Naive thymus-derived CD4-positive, alpha-beta T cell (primary cell): ENCODE measurements at regions not wholly inside any gene's neighbourhood (a gene's known extent, or its start where the extent isn't known, plus 50 kb on each side); places are given as distances from the start of the nearest gene placed in this dataset.

Source experiments
- ATAC-seq: fragments of 150-1000 bp; cut with Tn5 transposase; 2 replicates; pipeline ENCODE4 v1.10.0; 2021; ENCODE audit warnings: mild to moderate bottlenecking, moderate library complexity
- CTCF ChIA-PET: fragments of 350-600 bp; sonication (Branson Sonifier 250); formaldehyde crosslinking; loops from one replicate; lab custom pipeline; 2021; ENCODE audit warnings: antibody characterized with exemption; lab: Charles Lee
- POLR2A ChIA-PET: fragments of 350-600 bp; sonication (Branson Sonifier 250); formaldehyde crosslinking; loops from one replicate; lab custom pipeline; 2021; ENCODE audit warnings: antibody characterized with exemption, inconsistent platforms; lab: Charles Lee
- DNase-seq, 9 donors: peaks; one replicate each; pipeline versions ENCODE4 v3.0.0 to v3.0.0-alpha.2; 2020 to 2022; ENCODE audit warnings: mixed read lengths in 1 of 9
- H3K27ac ChIP-seq: one replicate; pipeline ENCODE4 v1.7.0; 2013; ENCODE audit warnings: mild to moderate bottlenecking, low read depth, low read length, moderate library complexity
- H3K27me3 ChIP-seq, 2 donors: one replicate each; pipeline ENCODE4 v1.7.0; 2013; ENCODE audit warnings: low read length in 2 of 2, mild to moderate bottlenecking in 2 of 2, moderate library complexity in 2 of 2; ENCODE audit not compliant: control insufficient read depth in 2 of 2, insufficient read depth in 2 of 2
- H3K36me3 ChIP-seq, 3 experiments: 1 replicate in 2 of 3; 2 replicates in 1 of 3; pipeline ENCODE4 v1.7.0; 2013; ENCODE audit warnings: low read length in 3 of 3, mild to moderate bottlenecking in 3 of 3, moderate library complexity in 1 of 3; ENCODE audit not compliant: insufficient read depth in 3 of 3, control insufficient read depth in 2 of 3
- H3K4me1 ChIP-seq, 2 donors: one replicate each; pipeline ENCODE4 v1.7.0; 2013; ENCODE audit warnings: low read length in 2 of 2, mild to moderate bottlenecking in 2 of 2, moderate library complexity in 1 of 2; ENCODE audit not compliant: control insufficient read depth in 2 of 2, insufficient read depth in 2 of 2
- H3K4me3 ChIP-seq: 2 replicates; pipeline ENCODE4 v1.7.0; 2013; ENCODE audit warnings: mild to moderate bottlenecking, low read length
- H3K9me3 ChIP-seq, 3 experiments: 1 replicate in 2 of 3; 2 replicates in 1 of 3; pipeline ENCODE4 v1.7.0; 2013; ENCODE audit warnings: low read length in 3 of 3; ENCODE audit not compliant: control insufficient read depth in 2 of 3
- H3K27ac Mint-ChIP-seq, 9 donors: one replicate each; pipeline ENCODE4 v1.8.0; 2020 to 2022; ENCODE audit warnings: mixed read lengths in 9 of 9, mild to moderate bottlenecking in 8 of 9, moderate library complexity in 5 of 9, inconsistent platforms in 2 of 9
- H3K27me3 Mint-ChIP-seq, 5 donors: one replicate each; pipeline ENCODE4 v1.8.0; 2021 to 2022; ENCODE audit warnings: mixed read lengths in 5 of 5, mild to moderate bottlenecking in 1 of 5
- H3K36me3 Mint-ChIP-seq, 5 donors: one replicate each; pipeline ENCODE4 v1.8.0; 2020 to 2022; ENCODE audit warnings: mixed read lengths in 5 of 5, mild to moderate bottlenecking in 3 of 5, inconsistent platforms in 1 of 5
- H3K4me1 Mint-ChIP-seq, 7 donors: one replicate each; pipeline ENCODE4 v1.8.0; 2020 to 2022; ENCODE audit warnings: mixed read lengths in 7 of 7, mild to moderate bottlenecking in 3 of 7, inconsistent platforms in 1 of 7
- H3K4me3 Mint-ChIP-seq, 10 donors: one replicate each; pipeline ENCODE4 v1.8.0; 2020 to 2022; ENCODE audit warnings: mild to moderate bottlenecking in 10 of 10, mixed read lengths in 10 of 10, moderate library complexity in 6 of 10, inconsistent platforms in 2 of 10
- H3K9me3 Mint-ChIP-seq, 11 donors: one replicate each; pipeline ENCODE4 v1.8.0; 2020 to 2022; ENCODE audit warnings: mixed read lengths in 11 of 11, mild to moderate bottlenecking in 4 of 11, inconsistent platforms in 1 of 11, moderate library complexity in 1 of 11
- intact Hi-C, 2 donors: fragments of 100-400 bp; cut with micrococcal nuclease; formaldehyde crosslinking; loops; one replicate each; pipeline ENCODE4 v1.15.1; 2023

DNA sequence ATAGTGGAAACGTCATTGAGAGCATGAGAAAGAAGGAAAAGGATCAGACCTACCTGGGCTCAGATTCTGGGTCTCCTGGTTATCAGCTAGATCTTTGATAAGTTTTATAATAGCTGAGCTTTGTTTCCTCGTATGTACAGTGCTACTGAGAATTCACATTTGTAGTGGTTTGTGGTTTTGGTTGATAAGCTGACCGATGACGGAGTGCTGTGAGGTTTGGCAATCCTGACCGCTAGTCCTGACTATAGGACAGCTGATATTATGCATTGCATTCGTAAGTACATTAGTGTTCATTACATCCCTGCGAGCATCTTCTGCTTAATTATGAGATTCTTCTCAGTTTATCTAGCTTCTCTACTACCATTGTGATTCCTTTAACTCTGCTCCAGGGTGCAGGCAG, 190.7 kb upstream of the SLC27A6 start:
- intact Hi-C loops: no loop called here
- Mint-ChIP-seq H3K9me3 (peaks cover 0 to 4% (median 0%) of the 10 kb centered on the region in 11 donors), H3K27me3 (peaks cover 0 to 23% (median 0%) of the 10 kb centered on the region in 5 donors), H3K36me3 (no peaks in the 10 kb centered on the region), H3K4me3 (no peak overlapping the region), H3K4me1 (peaks cover 0 to 18% (median 4%) of the 10 kb centered on the region in 7 donors), H3K27ac (no peak overlapping the region)
- no peaks in the 10 kb centered on the region for H3K9me3 ChIP-seq
- ChIA-PET CTCF (no interaction called here), POLR2A (no interaction called here)
- H3K27ac ChIP-seq: no peak overlapping the region
- ATAC-seq (no peak), DNase-seq (no peak)
- no peak overlapping the region for H3K4me3 ChIP-seq
- peaks cover 0 to 7% of the 10 kb centered on the region in 2 donors for H3K4me1 ChIP-seq
- no peaks in the 10 kb centered on the region for H3K27me3 ChIP-seq
- no peaks in the 10 kb centered on the region for H3K36me3 ChIP-seq

GRCh38 chr5:128775558-128775957, 189.7 kb upstream of the SLC27A6 start:
- no peaks in the 10 kb centered on the region for H3K36me3 ChIP-seq
- H3K9me3 ChIP-seq: no peaks in the 10 kb centered on the region
- no peak for DNase-seq
- no peaks in the 10 kb centered on the region for H3K27me3 ChIP-seq
- Mint-ChIP-seq H3K4me3 (no peak overlapping the region), H3K27me3 (peaks cover 0 to 23% (median 0%) of the 10 kb centered on the region in 5 donors), H3K9me3 (no peaks in the 10 kb centered on the region), H3K36me3 (no peaks in the 10 kb centered on the region), H3K4me1 (peaks cover 0 to 18% (median 4%) of the 10 kb centered on the region in 7 donors), H3K27ac (no peak overlapping the region)
- POLR2A ChIA-PET: no interaction called here
- intact Hi-C loops: no loop called here
- no peak for ATAC-seq
- H3K4me1 ChIP-seq: peaks cover 0 to 7% of the 10 kb centered on the region in 2 donors
- no peak overlapping the region for H3K27ac ChIP-seq
- CTCF ChIA-PET: no interaction called here
- no peak overlapping the region for H3K4me3 ChIP-seq

GRCh38 chr5:128777052-128777451, 188.2 kb upstream of the SLC27A6 start:
- peak overlapping the region in 1 of 9 donors; percentile 9 for H3K27ac Mint-ChIP-seq
- H3K4me1 ChIP-seq: peaks cover 0 to 7% of the 10 kb centered on the region in 2 donors
- no peak overlapping the region for H3K27ac ChIP-seq
- no peaks in the 10 kb centered on the region for H3K36me3 Mint-ChIP-seq
- intact Hi-C loops: no loop called here
- DNase-seq (peak in 1 of 9 donors; percentile 2), ATAC-seq (no peak)
- peaks cover 0 to 20% (median 0%) of the 10 kb centered on the region in 5 donors for H3K27me3 Mint-ChIP-seq
- CTCF ChIA-PET: no interaction called here
- H3K9me3 Mint-ChIP-seq: no peaks in the 10 kb centered on the region
- H3K4me1 Mint-ChIP-seq: peaks cover 0 to 18% (median 4%) of the 10 kb centered on the region in 7 donors
- H3K36me3 ChIP-seq: no peaks in the 10 kb centered on the region
- POLR2A ChIA-PET: no interaction called here
- no peak overlapping the region for H3K4me3 ChIP-seq
- H3K27me3 ChIP-seq: no peaks in the 10 kb centered on the region
- no peaks in the 10 kb centered on the region for H3K9me3 ChIP-seq
- no peak overlapping the region for H3K4me3 Mint-ChIP-seq

DNA sequence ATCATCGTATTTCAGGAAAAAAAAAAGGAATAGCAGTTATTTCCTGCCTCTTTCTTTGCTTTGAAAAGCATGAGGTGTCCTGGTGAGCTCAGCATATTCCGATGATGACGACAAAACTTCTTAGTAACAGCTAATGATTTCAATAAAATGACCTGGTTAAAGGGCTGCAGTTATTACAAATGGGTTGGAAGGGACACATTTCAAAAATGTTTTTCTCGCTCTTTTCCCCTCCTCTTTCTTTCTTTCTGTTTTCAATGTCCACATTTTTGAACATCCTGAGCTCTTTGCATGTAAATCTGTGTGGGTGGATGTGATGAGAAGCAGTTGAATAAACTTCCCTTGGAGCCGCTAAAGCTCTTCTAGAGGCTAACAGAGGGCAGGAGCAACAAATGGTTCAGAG, 186.8 kb upstream of the SLC27A6 start:
- peaks cover 0 to 18% (median 4%) of the 10 kb centered on the region in 7 donors for H3K4me1 Mint-ChIP-seq
- H3K36me3 Mint-ChIP-seq: no peaks in the 10 kb centered on the region
- Histone ChIP-seq H3K27ac (no peak overlapping the region), H3K27me3 (no peaks in the 10 kb centered on the region), H3K4me3 (no peak overlapping the region), H3K9me3 (no peaks in the 10 kb centered on the region), H3K36me3 (no peaks in the 10 kb centered on the region), H3K4me1 (peaks cover 0 to 7% of the 10 kb centered on the region in 2 donors)
- no peak overlapping the region for H3K27ac Mint-ChIP-seq
- peaks cover 0 to 14% (median 0%) of the 10 kb centered on the region in 5 donors for H3K27me3 Mint-ChIP-seq
- H3K4me3 Mint-ChIP-seq: no peak overlapping the region
- DNase-seq: no peak
- ChIA-PET POLR2A (no interaction called here), CTCF (no interaction called here)
- H3K9me3 Mint-ChIP-seq: no peaks in the 10 kb centered on the region
- no peak for ATAC-seq
- intact Hi-C loops: no loop called here

- Histone ChIP-seq H3K9me3 (no peaks in the 10 kb centered on the region), H3K36me3 (no peaks in the 10 kb centered on the region), H3K4me3 (no peak overlapping the region), H3K4me1 (peaks cover 0 to 4% of the 10 kb centered on the region in 2 donors), H3K27ac (no peak overlapping the region), H3K27me3 (no peaks in the 10 kb centered on the region)
- ChIA-PET POLR2A (no interaction called here), CTCF (no interaction called here)
- no peaks in the 10 kb centered on the region for H3K36me3 Mint-ChIP-seq
- no peak overlapping the region for H3K27ac Mint-ChIP-seq
- intact Hi-C loops: no loop called here
- H3K4me1 Mint-ChIP-seq: peaks cover 0 to 4% (median 0%) of the 10 kb centered on the region in 7 donors
- peaks cover 0 to 3% (median 0%) of the 10 kb centered on the region in 11 donors for H3K9me3 Mint-ChIP-seq
- no peak for DNase-seq
- no peak for ATAC-seq
- H3K27me3 Mint-ChIP-seq: peaks cover 0 to 3% (median 0%) of the 10 kb centered on the region in 5 donors
- no peak overlapping the region for H3K4me3 Mint-ChIP-seq
Observed at GRCh38 chr5:128782446-128782845, 182.8 kb upstream of the SLC27A6 start.

- H3K27ac ChIP-seq: no peak overlapping the region
- peaks cover 0 to 4% (median 0%) of the 10 kb centered on the region in 11 donors for H3K9me3 Mint-ChIP-seq
- POLR2A ChIA-PET: no interaction called here
Observed at GRCh38 chr5:128784726-128785125, 180.6 kb upstream of the SLC27A6 start.

GRCh38 chr5:128791312-128791711, 174.0 kb upstream of the SLC27A6 start:
- peaks cover 0 to 5% (median 0%) of the 10 kb centered on the region in 11 donors for H3K9me3 Mint-ChIP-seq
- ATAC-seq: no peak
- H3K9me3 ChIP-seq: no peaks in the 10 kb centered on the region

More at GRCh38 chr5:128784726-128785125, 180.6 kb upstream of the SLC27A6 start:
- Histone ChIP-seq H3K27me3 (no peaks in the 10 kb centered on the region), H3K9me3 (no peaks in the 10 kb centered on the region), H3K4me1 (no peaks in the 10 kb centered on the region), H3K4me3 (no peak overlapping the region), H3K36me3 (no peaks in the 10 kb centered on the region)
- Mint-ChIP-seq H3K27ac (no peak overlapping the region), H3K4me3 (no peak overlapping the region), H3K4me1 (no peaks in the 10 kb centered on the region), H3K36me3 (no peaks in the 10 kb centered on the region), H3K27me3 (peaks cover 0 to 3% (median 0%) of the 10 kb centered on the region in 5 donors)
- intact Hi-C loops: no loop called here
- CTCF ChIA-PET: no interaction called here
- ATAC-seq (no peak), DNase-seq (no peak)

More at GRCh38 chr5:128791312-128791711, 174.0 kb upstream of the SLC27A6 start:
- Mint-ChIP-seq H3K4me1 (no peaks in the 10 kb centered on the region), H3K4me3 (no peak overlapping the region), H3K27ac (no peak overlapping the region), H3K36me3 (no peaks in the 10 kb centered on the region), H3K27me3 (no peaks in the 10 kb centered on the region)
- no peak overlapping the region for H3K4me3 ChIP-seq
- CTCF ChIA-PET: no interaction called here
- POLR2A ChIA-PET: no interaction called here
- intact Hi-C loops: no loop called here
- H3K4me1 ChIP-seq: no peaks in the 10 kb centered on the region
- no peak overlapping the region for H3K27ac ChIP-seq
- no peaks in the 10 kb centered on the region for H3K27me3 ChIP-seq
- H3K36me3 ChIP-seq: no peaks in the 10 kb centered on the region
- DNase-seq: no peak
